Gastrocnemius medialis (tissue), 4 donors: ENCODE measurements at regions not wholly inside any gene's neighbourhood (a gene's known extent, or its start where the extent isn't known, plus 50 kb on each side); places are given as distances from the start of the nearest gene placed in this dataset.
"Not testable (repeated sequence)": the region's sequence is repeated elsewhere in the genome, so short reads cannot be mapped to it uniquely, and the experiment has no call there.

Experiments used
- CTCF ChIP-seq, 5 experiments: fragments of 450-650 bp in 3 of 5; fragments of 200-600 bp in 2 of 5; sonication (generic) in 2 of 5; IDR thresholded peaks in 4 of 5; conservative IDR thresholded peaks in 1 of 5; 1 replicate in 4 of 5; 2 replicates in 1 of 5; pipeline ENCODE4 v1.5.1; 2016 to 2019; ENCODE audit warnings: antibody characterized with exemption in 5 of 5, mild to moderate bottlenecking in 3 of 5, moderate library complexity in 3 of 5
- POLR2A ChIP-seq, 2 donors: fragments of 450-650 bp; IDR thresholded peaks; one replicate each; pipeline ENCODE4 v1.6.1; 2017; ENCODE audit warnings: antibody characterized with exemption in 2 of 2, mild to moderate bottlenecking in 2 of 2, moderate library complexity in 2 of 2

- TF ChIP-seq CTCF (IDR thresholded peaks at IDR 0.05 in 4 of 5, conservative IDR thresholded peaks at IDR 0.05 in 1 of 5); POLR2A (IDR thresholded peaks at IDR 0.05): not testable (repeated sequence)
Measured at GRCh38 chr21:15672578-15672977, 57.2 kb upstream of the USP25 start.
